IMR-90 (cell line): ENCODE measurements at regions not wholly inside any gene's neighbourhood (a gene's known extent, or its start where the extent isn't known, plus 50 kb on each side); places are given as distances from the start of the nearest gene placed in this dataset.

Experiments
- ATAC-seq: fragments of 200-7000 bp; cut with Tn5 transposase; 2 replicates; pipeline ENCODE4 v1.9.1; 2020; ENCODE audit warnings: low read depth, mild to moderate bottlenecking, moderate library complexity
- BruUV-seq: library from RNA; stranded (reverse); fragments of 400-500 nt; replicated peaks from 2 replicates; lab custom pipeline; 2021; lab: Mats Ljungman, UMichigan
- CTCF ChIA-PET: fragments of 300-600 bp; formaldehyde crosslinking; extraction: SDS; loops from one replicate; lab custom pipeline; 2021; ENCODE audit warnings: antibody characterized with exemption; lab: Yijun Ruan, JAX
- POLR2A ChIA-PET: fragments of 300-600 bp; sonication (Branson Sonifier 250); formaldehyde crosslinking; loops from one replicate; lab custom pipeline; 2022; ENCODE audit warnings: antibody characterized with exemption; ENCODE audit not compliant: unreplicated experiment; lab: Charles Lee
- DNase-seq: peaks from one replicate; pipeline ENCODE4 v3.0.0; 2013
- H2AFZ ChIP-seq: replicated peaks from 2 replicates; pipeline ENCODE3; 2013; ENCODE audit warnings: low read length, mild to moderate bottlenecking; ENCODE audit not compliant: poor library complexity
- H2AK5ac ChIP-seq: 2 replicates; pipeline ENCODE4 v1.6.1; 2013; ENCODE audit warnings: low read depth, low read length, inconsistent platforms
- H2AK9ac ChIP-seq: replicated peaks from 2 replicates; pipeline ENCODE3; 2013; ENCODE audit warnings: mild to moderate bottlenecking, low read depth, low read length, moderate library complexity; ENCODE audit not compliant: poor library complexity
- H2BK120ac ChIP-seq: 2 replicates; pipeline ENCODE4 v1.6.1; 2013; ENCODE audit warnings: low read depth, low read length, inconsistent platforms
- H2BK15ac ChIP-seq: 3 replicates; pipeline ENCODE4 v1.6.1; 2013; ENCODE audit warnings: low read depth, low read length, inconsistent platforms
- H2BK20ac ChIP-seq: 2 replicates; pipeline ENCODE4 v1.6.1; 2013; ENCODE audit warnings: low read depth, mild to moderate bottlenecking, inconsistent platforms, low read length, moderate library complexity
- H2BK5ac ChIP-seq: 2 replicates; pipeline ENCODE4 v1.6.1; 2013; ENCODE audit warnings: mild to moderate bottlenecking, low read depth, low read length, inconsistent platforms; ENCODE audit not compliant: poor library complexity, severe bottlenecking
- H3K14ac ChIP-seq: replicated peaks from 2 replicates; pipeline ENCODE4 v1.6.1; 2013; ENCODE audit warnings: low read depth, low read length, inconsistent platforms
- H3K18ac ChIP-seq: 2 replicates; pipeline ENCODE4 v1.6.1; 2013; ENCODE audit warnings: low read depth, low read length, control low read depth
- H3K23ac ChIP-seq: 2 replicates; pipeline ENCODE4 v1.6.1; 2013; ENCODE audit warnings: low read depth, low read length, inconsistent platforms
- H3K27ac ChIP-seq: 2 replicates; pipeline ENCODE4 v1.5.1; 2013; ENCODE audit warnings: mild to moderate bottlenecking, control low read depth, low read length; ENCODE audit not compliant: insufficient read depth
- H3K27me3 ChIP-seq: 2 replicates; pipeline ENCODE4 v1.6.1; 2013; ENCODE audit warnings: low read length; ENCODE audit not compliant: control insufficient read depth, insufficient read depth
- H3K36me3 ChIP-seq: 2 replicates; pipeline ENCODE4 v1.6.1; 2013; ENCODE audit warnings: low read length, mixed read lengths; ENCODE audit not compliant: control insufficient read depth, insufficient read depth
- H3K4ac ChIP-seq: 2 replicates; pipeline ENCODE4 v1.6.1; 2013; ENCODE audit warnings: low read depth, low read length, inconsistent platforms
- H3K4me1 ChIP-seq: 2 replicates; pipeline ENCODE4 v1.6.1; 2013; ENCODE audit warnings: low read length, mixed read lengths; ENCODE audit not compliant: control insufficient read depth, insufficient read depth
- H3K4me2 ChIP-seq: 2 replicates; pipeline ENCODE4 v1.6.1; 2013; ENCODE audit warnings: low read depth, mild to moderate bottlenecking, control low read depth, low read length, moderate library complexity
- H3K4me3 ChIP-seq: 2 replicates; pipeline ENCODE4 v1.5.1; 2013; ENCODE audit warnings: low read depth, mild to moderate bottlenecking, control low read depth, low read length, moderate library complexity; ENCODE audit not compliant: insufficient read depth
- H3K56ac ChIP-seq: 2 replicates; pipeline ENCODE4 v1.6.1; 2013; ENCODE audit warnings: low read length, inconsistent platforms; ENCODE audit not compliant: insufficient read depth; ENCODE audit errors: extremely low read depth
- H3K79me1 ChIP-seq, 2 experiments: 2 replicates each; pipeline ENCODE4 v1.6.1; 2013; ENCODE audit warnings: low read length in 2 of 2, inconsistent platforms in 1 of 2, low read depth in 1 of 2
- H3K9ac ChIP-seq: 2 replicates; pipeline ENCODE4 v1.6.1; 2013; ENCODE audit warnings: low read depth, low read length, control low read depth
- H3K9me1 ChIP-seq: 2 replicates; pipeline ENCODE4 v1.6.1; 2013; ENCODE audit warnings: low read length, inconsistent platforms; ENCODE audit not compliant: insufficient read depth
- H3K9me3 ChIP-seq: 2 replicates; pipeline ENCODE4 v1.6.1; 2013; ENCODE audit warnings: low read length; ENCODE audit not compliant: control insufficient read depth, insufficient read depth
- H4K20me1 ChIP-seq: 2 replicates; pipeline ENCODE4 v1.6.1; 2013; ENCODE audit warnings: low read length, inconsistent platforms; ENCODE audit not compliant: insufficient read depth
- H4K5ac ChIP-seq: 2 replicates; pipeline ENCODE4 v1.6.1; 2013; ENCODE audit warnings: mild to moderate bottlenecking, low read depth, low read length, control low read depth
- H4K8ac ChIP-seq, 2 experiments: 2 replicates each; pipeline ENCODE4 v1.6.1; 2013; ENCODE audit warnings: low read depth in 2 of 2, low read length in 2 of 2, control low read depth in 1 of 2, inconsistent platforms in 1 of 2
- H4K91ac ChIP-seq: 2 replicates; pipeline ENCODE4 v1.6.1; 2013; ENCODE audit warnings: low read depth, low read length, inconsistent platforms; ENCODE audit not compliant: insufficient read depth
- CEBPB ChIP-seq: IDR thresholded peaks from 2 replicates; pipeline ENCODE4 v1.6.1; 2012; ENCODE audit warnings: low read depth, low read length, improper control_type of control experiment
- FOS ChIP-seq: fragments of 150-350 bp; IDR thresholded peaks from 2 replicates; pipeline ENCODE4 v1.6.1; 2016; ENCODE audit warnings: low read depth, low read length
- RCOR1 ChIP-seq: IDR thresholded peaks from 2 replicates; pipeline ENCODE4 v1.6.1; 2012; ENCODE audit warnings: mild to moderate bottlenecking, low read length, improper control_type of control experiment; ENCODE audit not compliant: insufficient replicate concordance
- WGBS, 2 experiments: methylation state at CpG; one replicate each; pipeline versions ENCODE4 v1.1.5 to v1.1.7; 2013; ENCODE audit warnings: missing lambda C conversion rate in 2 of 2; ENCODE audit not compliant: insufficient read length in 1 of 2; ENCODE audit errors: extremely low coverage in 2 of 2; 5-methylcytosine and 5-hydroxymethylcytosine counted together
- dilution Hi-C: fragments of 300-500 bp; cut with HindIII; formaldehyde crosslinking; loops from one replicate; pipeline ENCODE4 v1.14.3; 2018; ENCODE audit warnings: low sequenced_read_pairs; ENCODE audit not compliant: unreplicated experiment
- in situ Hi-C: fragments of 300-500 bp; cut with MboI; formaldehyde crosslinking; loops from 3 replicates; pipeline ENCODE4 v1.14.3; 2019; ENCODE audit warnings: low sequenced_read_pairs, inconsistent platforms, mixed read lengths
- intact Hi-C: fragments of 100-400 bp; cut with micrococcal nuclease; formaldehyde crosslinking; loops from 2 replicates; pipeline ENCODE4 v1.10.0; 2022

DNA sequence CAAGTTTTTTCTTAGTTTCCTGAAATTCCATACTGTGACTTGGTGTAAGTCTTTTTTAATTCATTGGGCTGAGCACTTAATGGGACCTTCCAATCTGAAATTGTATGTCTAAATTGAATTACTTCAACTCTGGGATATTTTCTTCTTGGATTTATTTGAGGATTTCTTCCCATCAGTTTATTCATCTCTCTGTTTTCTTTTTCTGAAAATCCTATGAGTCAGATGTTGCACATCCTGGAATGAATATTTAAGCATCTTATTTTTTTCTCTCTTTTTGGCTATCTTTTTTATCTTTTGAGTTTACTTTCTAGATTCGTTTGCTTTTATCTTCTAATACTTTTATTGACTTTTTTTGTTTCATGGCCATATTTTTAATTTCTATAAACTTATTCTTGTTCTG is 55.4 kb upstream of the ACYP2 start:
- no peak overlapping the region for H3K4me3 ChIP-seq
- no peak overlapping the region; a peak in 1 of 4 replicates for H4K8ac ChIP-seq
- intact Hi-C loops: no loop called here
- H3K9me1 ChIP-seq: 0 out of 2 replicates have a peak, but pooled peaks cover 3% of the 10 kb centered on the region
- H3K4me2 ChIP-seq: peak overlapping the region; percentile 3; the same call in 1 of the 2 replicates
- no peaks in the 10 kb centered on the region for H3K36me3 ChIP-seq
- ChIA-PET CTCF (no interaction called here), POLR2A (no interaction called here)
- BruUV-seq: no TSS peak
- H2AK9ac ChIP-seq: no peak overlapping the region
- no CpG with 5 or more reads among the region's 1 CpG for WGBS, 2 experiments
- no peak overlapping the region for H3K18ac ChIP-seq
- no peaks in the 10 kb centered on the region for H3K27me3 ChIP-seq
- H2BK120ac ChIP-seq: no peak overlapping the region
- TF ChIP-seq CEBPB (peak; percentile 47; the same call in 1 of the 2 replicates), RCOR1 (no peak), FOS (0 out of 2 replicates have a peak, but pooled peaks have one; percentile 11)
- no peak overlapping the region for H3K4ac ChIP-seq
- no peak overlapping the region for H4K91ac ChIP-seq
- no peak overlapping the region; the same call in 1 of the 2 replicates for H3K14ac ChIP-seq
- no peak overlapping the region for H2BK20ac ChIP-seq
- H2AFZ ChIP-seq: no peak overlapping the region
- H4K20me1 ChIP-seq: no peaks in the 10 kb centered on the region
- H3K27ac ChIP-seq: no peak overlapping the region
- H4K5ac ChIP-seq: no peak overlapping the region
- H2BK15ac ChIP-seq: no peak overlapping the region
- no peaks in the 10 kb centered on the region for H3K79me1 ChIP-seq
- in situ Hi-C loops: no loop called here
- H3K4me1 ChIP-seq: peaks cover 4% of the 10 kb centered on the region; the same call in 1 of the 2 replicates
- no peak overlapping the region for H3K23ac ChIP-seq
- ATAC-seq (peak; percentile 48; the same call in 1 of the 2 replicates), DNase-seq (peak; percentile 65)
- no peaks in the 10 kb centered on the region for H3K9me3 ChIP-seq
- H2AK5ac ChIP-seq: no peak overlapping the region
- no peak overlapping the region for H3K9ac ChIP-seq
- no peak overlapping the region for H3K56ac ChIP-seq
- H2BK5ac ChIP-seq: no peak overlapping the region
- dilution Hi-C loops: no loop called here
